WTC11 (cell line): ENCODE measurements at regions not wholly inside any gene's neighbourhood (a gene's known extent, or its start where the extent isn't known, plus 50 kb on each side); places are given as distances from the start of the nearest gene placed in this dataset.
A peak's percentile ranks its signal among the peaks of the same experiment; 100 is the strongest.

Experiments
- CDX4 ChIP-seq: fragments of 250-450 bp; sonication (Bioruptor Pico); IDR thresholded peaks from 2 replicates; pipeline ENCODE4 v1.9.0; 2021; ENCODE audit warnings: moderate library complexity, mild to moderate bottlenecking, inconsistent platforms, borderline replicate concordance
- CREM ChIP-seq: sonication (generic); formaldehyde crosslinking; IDR thresholded peaks from 2 replicates; pipeline ENCODE4 v1.8.1; 2022; ENCODE audit warnings: mild to moderate bottlenecking, missing genetic modification reagents, moderate library complexity
- ELF4 ChIP-seq: sonication (generic); formaldehyde crosslinking; IDR thresholded peaks from 2 replicates; pipeline ENCODE4 v1.8.1; 2022; ENCODE audit warnings: low read depth, mild to moderate bottlenecking, moderate library complexity, missing genetic modification reagents
- EMX1 ChIP-seq: fragments of 250-450 bp; sonication (Bioruptor Pico); IDR thresholded peaks from 2 replicates; pipeline ENCODE4 v1.8.0; 2021; ENCODE audit warnings: mild to moderate bottlenecking
- FOXK1 ChIP-seq: sonication (generic); formaldehyde crosslinking; IDR thresholded peaks from 2 replicates; pipeline ENCODE4 v1.8.0; 2022; ENCODE audit warnings: mild to moderate bottlenecking, moderate library complexity, missing genetic modification reagents
- GRHL2 ChIP-seq: fragments of 250-450 bp; sonication (Bioruptor Pico); IDR thresholded peaks from 2 replicates; pipeline ENCODE4 v1.8.0; 2022; ENCODE audit warnings: mild to moderate bottlenecking, moderate library complexity; ENCODE audit not compliant: insufficient replicate concordance, severe bottlenecking
- IRF2 ChIP-seq: sonication (generic); formaldehyde crosslinking; IDR thresholded peaks from 2 replicates; pipeline ENCODE4 v1.8.0; 2022; ENCODE audit warnings: low read depth, missing genetic modification reagents, borderline replicate concordance
- JUN ChIP-seq: sonication (generic); formaldehyde crosslinking; IDR thresholded peaks from 2 replicates; pipeline ENCODE4 v1.8.0; 2023; ENCODE audit warnings: mild to moderate bottlenecking, missing genetic modification reagents
- MXD4 ChIP-seq: fragments of 250-450 bp; sonication (Bioruptor Pico); IDR thresholded peaks from 2 replicates; pipeline ENCODE4 v1.8.0; 2021; ENCODE audit warnings: mild to moderate bottlenecking, moderate library complexity, borderline replicate concordance
- NR2C2 ChIP-seq: sonication (generic); formaldehyde crosslinking; IDR thresholded peaks from 2 replicates; pipeline ENCODE4 v1.8.0; 2022; ENCODE audit warnings: mild to moderate bottlenecking, missing genetic modification reagents
- NR3C1 ChIP-seq: sonication (generic); formaldehyde crosslinking; conservative IDR thresholded peaks from 2 replicates; pipeline ENCODE4 v1.8.1; 2023; ENCODE audit warnings: low read depth, mild to moderate bottlenecking, missing genetic modification reagents
- PRDM15 ChIP-seq: sonication (generic); formaldehyde crosslinking; IDR thresholded peaks from 2 replicates; pipeline ENCODE4 v1.8.0; 2022; ENCODE audit warnings: missing genetic modification reagents
- SP1 ChIP-seq: sonication (generic); formaldehyde crosslinking; conservative IDR thresholded peaks from 2 replicates; pipeline ENCODE4 v1.8.1; 2022; ENCODE audit warnings: missing genetic modification reagents
- ZNF232 ChIP-seq: sonication (generic); formaldehyde crosslinking; IDR thresholded peaks from 2 replicates; pipeline ENCODE4 v1.8.0; 2022; ENCODE audit warnings: mild to moderate bottlenecking, missing genetic modification reagents
- ZNF263 ChIP-seq: sonication (generic); formaldehyde crosslinking; IDR thresholded peaks from 2 replicates; pipeline ENCODE4 v1.8.1; 2022; ENCODE audit warnings: low read depth, mild to moderate bottlenecking, moderate library complexity, missing genetic modification reagents
- ZNF671 ChIP-seq: fragments of 250-450 bp; sonication (Bioruptor Pico); IDR thresholded peaks from 2 replicates; pipeline ENCODE4 v1.8.0; 2021; ENCODE audit warnings: mild to moderate bottlenecking
- ZSCAN18 ChIP-seq: fragments of 250-450 bp; sonication (Bioruptor Pico); IDR thresholded peaks from 2 replicates; pipeline ENCODE4 v2.1.2; 2022; ENCODE audit warnings: mild to moderate bottlenecking, moderate library complexity
- TF ChIP-seq, protein P1 (sequence below): fragments of 200-600 bp; IDR thresholded peaks from 2 replicates; pipeline ENCODE4 v1.8.0; 2022; ENCODE audit warnings: antibody characterized with exemption
- TF ChIP-seq, protein P2 (sequence below): sonication (generic); formaldehyde crosslinking; IDR thresholded peaks from 2 replicates; pipeline ENCODE4 v1.8.0; 2023; ENCODE audit warnings: mild to moderate bottlenecking, missing genetic modification reagents
- TF ChIP-seq, protein P3 (sequence below): sonication (generic); formaldehyde crosslinking; conservative IDR thresholded peaks from 2 replicates; pipeline ENCODE4 v1.8.1; 2023; ENCODE audit warnings: mild to moderate bottlenecking, low read depth, missing genetic modification reagents, moderate library complexity
- TF ChIP-seq, protein P4 (sequence below): sonication (generic); formaldehyde crosslinking; IDR thresholded peaks from 2 replicates; pipeline ENCODE4 v1.8.0; 2023; ENCODE audit warnings: missing genetic modification reagents
- TF ChIP-seq, protein P5 (sequence below): sonication (generic); formaldehyde crosslinking; IDR thresholded peaks from 2 replicates; pipeline ENCODE4 v1.8.1; 2022; ENCODE audit warnings: missing genetic modification reagents, borderline replicate concordance

GRCh38 chr9:129557192-129558036 lies 63.5 kb downstream of the C9orf50 start (continued):
- peak; percentile 35; the same call in 1 of the 2 replicates for TF ChIP-seq ZNF263 (CRISPR knock-in tag)
- TF ChIP-seq, protein P1, sequence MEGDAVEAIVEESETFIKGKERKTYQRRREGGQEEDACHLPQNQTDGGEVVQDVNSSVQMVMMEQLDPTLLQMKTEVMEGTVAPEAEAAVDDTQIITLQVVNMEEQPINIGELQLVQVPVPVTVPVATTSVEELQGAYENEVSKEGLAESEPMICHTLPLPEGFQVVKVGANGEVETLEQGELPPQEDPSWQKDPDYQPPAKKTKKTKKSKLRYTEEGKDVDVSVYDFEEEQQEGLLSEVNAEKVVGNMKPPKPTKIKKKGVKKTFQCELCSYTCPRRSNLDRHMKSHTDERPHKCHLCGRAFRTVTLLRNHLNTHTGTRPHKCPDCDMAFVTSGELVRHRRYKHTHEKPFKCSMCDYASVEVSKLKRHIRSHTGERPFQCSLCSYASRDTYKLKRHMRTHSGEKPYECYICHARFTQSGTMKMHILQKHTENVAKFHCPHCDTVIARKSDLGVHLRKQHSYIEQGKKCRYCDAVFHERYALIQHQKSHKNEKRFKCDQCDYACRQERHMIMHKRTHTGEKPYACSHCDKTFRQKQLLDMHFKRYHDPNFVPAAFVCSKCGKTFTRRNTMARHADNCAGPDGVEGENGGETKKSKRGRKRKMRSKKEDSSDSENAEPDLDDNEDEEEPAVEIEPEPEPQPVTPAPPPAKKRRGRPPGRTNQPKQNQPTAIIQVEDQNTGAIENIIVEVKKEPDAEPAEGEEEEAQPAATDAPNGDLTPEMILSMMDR, result no peak
- TF ChIP-seq ZNF671, result no peak
- no peak for TF ChIP-seq JUN (CRISPR knock-in tag)
- no peak for TF ChIP-seq ZNF232 (CRISPR knock-in tag)
- TF ChIP-seq GRHL2, result no peak
- no peak for TF ChIP-seq ZSCAN18 (CRISPR knock-in tag)
- no peak; the same call in 1 of the 2 replicates for TF ChIP-seq CREM (CRISPR knock-in tag)
- peak; percentile 88 for TF ChIP-seq SP1 (CRISPR knock-in tag)
- TF ChIP-seq, protein P2, sequence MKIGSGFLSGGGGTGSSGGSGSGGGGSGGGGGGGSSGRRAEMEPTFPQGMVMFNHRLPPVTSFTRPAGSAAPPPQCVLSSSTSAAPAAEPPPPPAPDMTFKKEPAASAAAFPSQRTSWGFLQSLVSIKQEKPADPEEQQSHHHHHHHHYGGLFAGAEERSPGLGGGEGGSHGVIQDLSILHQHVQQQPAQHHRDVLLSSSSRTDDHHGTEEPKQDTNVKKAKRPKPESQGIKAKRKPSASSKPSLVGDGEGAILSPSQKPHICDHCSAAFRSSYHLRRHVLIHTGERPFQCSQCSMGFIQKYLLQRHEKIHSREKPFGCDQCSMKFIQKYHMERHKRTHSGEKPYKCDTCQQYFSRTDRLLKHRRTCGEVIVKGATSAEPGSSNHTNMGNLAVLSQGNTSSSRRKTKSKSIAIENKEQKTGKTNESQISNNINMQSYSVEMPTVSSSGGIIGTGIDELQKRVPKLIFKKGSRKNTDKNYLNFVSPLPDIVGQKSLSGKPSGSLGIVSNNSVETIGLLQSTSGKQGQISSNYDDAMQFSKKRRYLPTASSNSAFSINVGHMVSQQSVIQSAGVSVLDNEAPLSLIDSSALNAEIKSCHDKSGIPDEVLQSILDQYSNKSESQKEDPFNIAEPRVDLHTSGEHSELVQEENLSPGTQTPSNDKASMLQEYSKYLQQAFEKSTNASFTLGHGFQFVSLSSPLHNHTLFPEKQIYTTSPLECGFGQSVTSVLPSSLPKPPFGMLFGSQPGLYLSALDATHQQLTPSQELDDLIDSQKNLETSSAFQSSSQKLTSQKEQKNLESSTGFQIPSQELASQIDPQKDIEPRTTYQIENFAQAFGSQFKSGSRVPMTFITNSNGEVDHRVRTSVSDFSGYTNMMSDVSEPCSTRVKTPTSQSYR (CRISPR knock-in tag), result no peak; the same call in none of the 2 replicates
- no peak for TF ChIP-seq NR2C2
- TF ChIP-seq IRF2 (CRISPR knock-in tag), result no peak
- TF ChIP-seq MXD4 (CRISPR knock-in tag), result no peak
- no peak for TF ChIP-seq EMX1 (CRISPR knock-in tag)
- TF ChIP-seq CDX4 (CRISPR knock-in tag), result no peak
- TF ChIP-seq ELF4 (CRISPR knock-in tag), result no peak
- no peak for TF ChIP-seq NR3C1 (CRISPR knock-in tag)
- TF ChIP-seq, protein P3, sequence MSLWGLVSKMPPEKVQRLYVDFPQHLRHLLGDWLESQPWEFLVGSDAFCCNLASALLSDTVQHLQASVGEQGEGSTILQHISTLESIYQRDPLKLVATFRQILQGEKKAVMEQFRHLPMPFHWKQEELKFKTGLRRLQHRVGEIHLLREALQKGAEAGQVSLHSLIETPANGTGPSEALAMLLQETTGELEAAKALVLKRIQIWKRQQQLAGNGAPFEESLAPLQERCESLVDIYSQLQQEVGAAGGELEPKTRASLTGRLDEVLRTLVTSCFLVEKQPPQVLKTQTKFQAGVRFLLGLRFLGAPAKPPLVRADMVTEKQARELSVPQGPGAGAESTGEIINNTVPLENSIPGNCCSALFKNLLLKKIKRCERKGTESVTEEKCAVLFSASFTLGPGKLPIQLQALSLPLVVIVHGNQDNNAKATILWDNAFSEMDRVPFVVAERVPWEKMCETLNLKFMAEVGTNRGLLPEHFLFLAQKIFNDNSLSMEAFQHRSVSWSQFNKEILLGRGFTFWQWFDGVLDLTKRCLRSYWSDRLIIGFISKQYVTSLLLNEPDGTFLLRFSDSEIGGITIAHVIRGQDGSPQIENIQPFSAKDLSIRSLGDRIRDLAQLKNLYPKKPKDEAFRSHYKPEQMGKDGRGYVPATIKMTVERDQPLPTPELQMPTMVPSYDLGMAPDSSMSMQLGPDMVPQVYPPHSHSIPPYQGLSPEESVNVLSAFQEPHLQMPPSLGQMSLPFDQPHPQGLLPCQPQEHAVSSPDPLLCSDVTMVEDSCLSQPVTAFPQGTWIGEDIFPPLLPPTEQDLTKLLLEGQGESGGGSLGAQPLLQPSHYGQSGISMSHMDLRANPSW, result no peak
- peak; percentile 88; the same call in 1 of the 2 replicates for TF ChIP-seq FOXK1 (CRISPR knock-in tag)
- no peak for TF ChIP-seq PRDM15 (CRISPR knock-in tag)
- TF ChIP-seq, protein P4, sequence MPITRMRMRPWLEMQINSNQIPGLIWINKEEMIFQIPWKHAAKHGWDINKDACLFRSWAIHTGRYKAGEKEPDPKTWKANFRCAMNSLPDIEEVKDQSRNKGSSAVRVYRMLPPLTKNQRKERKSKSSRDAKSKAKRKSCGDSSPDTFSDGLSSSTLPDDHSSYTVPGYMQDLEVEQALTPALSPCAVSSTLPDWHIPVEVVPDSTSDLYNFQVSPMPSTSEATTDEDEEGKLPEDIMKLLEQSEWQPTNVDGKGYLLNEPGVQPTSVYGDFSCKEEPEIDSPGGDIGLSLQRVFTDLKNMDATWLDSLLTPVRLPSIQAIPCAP, result no peak
- TF ChIP-seq, protein P5, sequence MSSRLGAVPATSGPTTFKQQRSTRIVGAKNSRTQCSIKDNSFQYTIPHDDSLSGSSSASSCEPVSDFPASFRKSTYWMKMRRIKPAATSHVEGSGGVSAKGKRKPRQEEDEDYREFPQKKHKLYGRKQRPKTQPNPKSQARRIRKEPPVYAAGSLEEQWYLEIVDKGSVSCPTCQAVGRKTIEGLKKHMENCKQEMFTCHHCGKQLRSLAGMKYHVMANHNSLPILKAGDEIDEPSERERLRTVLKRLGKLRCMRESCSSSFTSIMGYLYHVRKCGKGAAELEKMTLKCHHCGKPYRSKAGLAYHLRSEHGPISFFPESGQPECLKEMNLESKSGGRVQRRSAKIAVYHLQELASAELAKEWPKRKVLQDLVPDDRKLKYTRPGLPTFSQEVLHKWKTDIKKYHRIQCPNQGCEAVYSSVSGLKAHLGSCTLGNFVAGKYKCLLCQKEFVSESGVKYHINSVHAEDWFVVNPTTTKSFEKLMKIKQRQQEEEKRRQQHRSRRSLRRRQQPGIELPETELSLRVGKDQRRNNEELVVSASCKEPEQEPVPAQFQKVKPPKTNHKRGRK, result no peak
